IPS DF 4.7 (cell line): ENCODE measurements at regions not wholly inside any gene's neighbourhood (a gene's known extent, or its start where the extent isn't known, plus 50 kb on each side); places are given as distances from the start of the nearest gene placed in this dataset.
"Not testable (repeated sequence)": the region's sequence is repeated elsewhere in the genome, so short reads cannot be mapped to it uniquely, and the experiment has no call there.

Source experiments
- DNase-seq: peaks from one replicate; pipeline ENCODE4 v3.0.0-alpha.2; 2013; ENCODE audit warnings: low spot score; ENCODE audit errors: extremely low read depth

DNA sequence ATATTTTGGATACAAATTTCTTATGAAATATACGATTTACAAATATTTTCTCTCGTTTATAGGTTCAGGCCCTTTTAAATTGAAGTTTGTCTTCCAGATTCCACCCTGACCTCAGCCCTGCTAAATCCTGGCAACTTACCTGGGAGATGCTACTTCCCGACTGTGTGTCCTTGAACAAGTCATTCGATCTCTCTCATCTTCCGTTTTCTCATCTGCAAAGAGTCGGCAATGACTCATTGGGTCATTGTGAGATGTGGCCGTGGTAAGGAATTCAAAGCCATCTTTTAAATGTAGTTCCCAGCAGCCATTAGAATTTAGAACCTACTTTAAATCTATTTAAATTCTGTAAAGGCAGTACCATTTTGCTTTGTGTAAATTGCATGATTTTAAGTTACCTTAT is 72.5 kb downstream of the LHX2 start:
- no peak for DNase-seq

DNA sequence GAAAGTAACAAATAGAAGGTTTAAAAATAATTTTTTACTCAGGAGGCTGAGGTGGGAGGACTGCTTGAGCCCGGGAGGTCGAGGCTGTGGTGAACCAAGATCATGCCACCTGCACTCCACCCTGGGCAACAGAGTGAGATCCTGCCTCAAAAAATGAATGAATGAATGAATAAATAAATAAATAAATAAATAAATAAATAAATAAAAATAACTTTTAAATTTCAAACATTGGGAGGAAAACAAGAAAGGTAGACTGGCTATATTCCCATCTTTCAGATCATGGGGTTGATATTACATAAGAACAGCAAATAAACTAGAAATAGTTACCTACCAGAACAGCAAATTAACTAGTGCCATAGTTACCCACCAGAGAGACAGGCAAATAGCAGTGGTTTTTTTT is 75.7 kb downstream of the LHX2 start:
- DNase-seq: no peak

DNA sequence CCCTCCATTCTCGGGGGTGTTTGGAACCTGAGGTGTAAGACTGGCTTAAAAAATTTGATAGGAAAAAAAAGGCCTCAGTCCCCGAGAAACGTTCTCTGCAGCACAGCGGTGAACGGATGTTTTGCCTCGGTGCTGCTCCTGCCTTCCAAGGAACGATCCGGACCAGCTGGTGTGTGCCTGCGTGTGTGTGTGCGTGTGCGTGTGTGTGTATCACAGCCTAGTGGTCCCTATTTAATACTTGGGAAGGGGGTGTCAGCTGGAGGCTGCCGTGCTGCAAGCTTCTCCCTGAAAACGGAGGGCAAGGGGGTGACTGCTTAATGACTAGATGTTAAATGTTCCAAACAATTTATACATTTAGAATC is 76.9 kb downstream of the LHX2 start:
- DNase-seq: no peak

DNA sequence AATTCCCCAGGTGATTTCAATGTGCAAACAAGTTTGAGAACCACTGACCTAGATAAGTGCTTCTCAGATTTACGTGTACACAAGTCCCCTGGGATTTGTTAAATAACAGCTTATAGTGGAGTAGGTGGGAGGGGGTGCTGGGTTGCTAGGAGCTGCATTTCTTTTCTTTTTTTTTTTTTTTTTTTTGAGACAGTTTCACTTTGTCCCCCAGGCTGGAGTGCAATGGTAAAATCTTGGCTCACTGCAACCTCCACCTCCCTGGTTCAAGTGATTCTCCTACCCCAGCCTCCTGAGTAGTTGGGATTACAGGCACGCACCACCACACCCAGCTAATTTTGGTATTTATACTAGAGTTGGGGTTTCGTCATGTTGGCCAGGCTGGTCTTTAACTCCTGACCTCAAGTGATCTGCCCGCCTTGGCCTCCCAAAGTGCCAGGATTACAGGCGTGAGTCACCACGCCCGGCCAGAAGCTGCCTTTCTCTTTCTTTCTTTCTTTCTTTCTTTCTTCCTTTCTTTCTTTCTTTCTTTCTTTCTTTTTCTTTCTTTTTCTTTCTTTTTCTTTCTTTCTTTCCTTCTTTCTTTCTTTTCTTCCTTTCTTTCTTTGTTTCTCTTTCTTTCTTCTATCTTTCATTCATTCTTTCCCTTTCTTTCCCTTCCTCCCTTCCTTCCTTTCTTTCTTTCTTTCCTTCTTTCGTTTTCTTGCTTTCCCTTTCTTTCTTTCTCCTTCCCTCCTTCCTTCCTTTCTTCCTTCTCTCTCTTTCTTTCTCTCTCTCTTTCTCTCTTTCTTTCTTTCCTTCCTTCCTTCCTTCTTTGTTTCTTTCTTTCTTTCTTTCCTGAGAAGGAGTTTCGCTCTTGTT is 78.3 kb downstream of the LHX2 start:
- DNase-seq: not testable (repeated sequence)

DNA sequence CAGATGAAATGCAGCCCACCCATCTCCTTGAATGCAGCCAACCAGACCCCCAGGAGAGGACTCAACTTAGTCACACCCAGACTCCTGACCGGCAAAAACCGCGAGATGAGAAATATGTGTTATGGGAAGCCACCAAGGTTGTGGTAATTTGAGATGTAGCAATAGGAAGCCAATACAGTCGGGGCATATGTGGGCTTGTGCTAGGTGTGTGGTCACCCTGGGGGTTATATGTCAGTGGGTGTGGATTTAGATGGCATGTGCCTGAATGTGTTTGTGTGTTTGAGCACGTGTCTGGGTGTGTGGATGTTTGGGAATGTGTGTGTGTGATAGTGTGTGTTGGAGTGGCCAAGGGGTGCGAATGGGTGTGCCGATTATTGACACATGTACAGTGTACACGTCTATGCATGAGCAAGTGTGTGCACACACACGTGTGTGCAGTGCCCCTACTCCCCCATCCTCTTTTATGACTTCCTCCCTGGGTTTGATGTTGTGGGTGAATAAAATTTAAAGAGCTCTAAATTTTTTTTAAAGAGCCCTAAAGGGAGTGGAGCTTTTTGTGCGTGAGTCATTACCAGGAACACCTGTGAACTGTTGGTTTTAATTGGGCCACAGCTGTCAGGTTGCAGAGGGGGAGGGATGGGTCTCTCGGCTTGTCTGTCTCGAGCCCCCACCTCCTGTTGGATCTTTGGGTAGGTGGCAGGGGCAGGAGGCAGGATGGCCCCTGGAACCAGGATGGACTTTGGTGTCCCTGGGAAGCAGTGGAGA is 86.8 kb downstream of the LHX2 start:
- no peak for DNase-seq

DNA sequence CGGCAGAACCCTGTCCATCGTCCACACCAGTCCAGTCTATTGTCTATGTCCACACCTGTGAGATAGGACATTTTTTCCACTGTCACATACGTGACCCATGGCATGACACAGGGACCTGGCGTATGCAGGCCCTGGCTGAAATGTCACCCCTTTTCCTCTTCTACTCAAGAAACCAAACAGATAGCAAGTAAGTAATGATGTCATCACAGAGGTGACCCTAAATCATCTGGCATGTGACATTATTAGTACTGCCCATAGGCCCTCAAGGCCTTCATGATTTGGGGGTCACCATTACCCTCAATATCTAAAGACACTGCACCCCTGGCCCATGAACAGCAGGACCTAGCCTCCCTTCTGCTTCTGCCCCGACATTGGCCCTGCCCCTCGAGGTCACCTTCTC is 88.3 kb downstream of the LHX2 start:
- DNase-seq: no peak

DNA sequence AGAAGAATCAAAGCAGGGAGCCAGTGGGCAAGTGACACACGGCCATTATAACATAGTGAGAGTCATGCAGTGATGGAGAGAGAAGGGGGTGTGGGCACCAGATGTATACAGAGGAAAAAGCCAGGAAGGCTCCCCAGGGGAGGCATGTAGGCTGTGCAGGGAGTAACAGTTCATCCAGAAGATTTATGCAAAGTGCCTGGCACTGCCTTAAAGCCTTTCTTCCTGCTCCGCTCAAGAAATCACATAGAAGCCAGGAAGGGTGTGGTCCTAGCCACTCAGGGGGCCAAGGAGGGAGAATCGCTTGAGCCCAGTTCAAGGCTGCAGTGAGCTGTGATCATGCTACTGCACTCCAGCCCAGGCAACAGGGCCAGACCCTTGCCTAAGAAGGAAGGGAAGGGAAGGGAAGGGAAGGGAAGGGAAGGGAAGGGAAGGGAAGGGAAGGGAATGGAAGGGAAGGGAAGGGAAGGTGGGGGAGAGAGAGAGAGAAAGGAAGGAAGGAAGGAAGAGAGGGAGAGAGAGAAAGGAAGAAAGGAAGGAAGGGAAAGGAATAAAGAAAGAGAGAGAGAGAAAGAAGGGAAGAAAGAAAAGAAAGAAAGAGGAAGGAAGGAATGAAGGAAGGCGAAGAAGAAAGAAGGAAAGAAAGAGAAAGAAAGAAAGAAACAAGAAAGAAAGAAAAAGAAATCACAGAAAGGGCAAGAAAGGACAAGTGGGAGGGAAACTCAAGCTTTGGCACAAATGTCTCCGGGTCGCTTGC is 89.8 kb downstream of the LHX2 start:
- no peak for DNase-seq

DNA sequence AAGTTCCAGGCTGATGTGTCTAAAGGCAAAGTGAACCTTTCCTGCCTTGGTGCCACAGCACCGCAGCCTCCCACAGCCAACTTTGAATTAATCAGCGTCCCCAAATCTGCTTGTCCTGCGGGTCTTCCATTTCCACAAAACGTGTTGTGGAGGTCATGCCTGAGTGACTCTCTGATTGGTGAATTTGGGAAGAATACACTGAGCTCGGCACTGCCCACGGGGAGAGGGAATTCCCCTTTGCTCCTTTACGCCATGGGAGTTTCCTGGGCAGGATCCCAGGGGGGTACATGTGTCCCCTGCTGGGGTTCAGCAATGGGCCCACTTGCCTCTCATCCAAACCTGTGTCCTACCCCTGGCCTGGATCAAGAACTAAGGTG is 90.4 kb downstream of the LHX2 start:
- no peak for DNase-seq

DNA sequence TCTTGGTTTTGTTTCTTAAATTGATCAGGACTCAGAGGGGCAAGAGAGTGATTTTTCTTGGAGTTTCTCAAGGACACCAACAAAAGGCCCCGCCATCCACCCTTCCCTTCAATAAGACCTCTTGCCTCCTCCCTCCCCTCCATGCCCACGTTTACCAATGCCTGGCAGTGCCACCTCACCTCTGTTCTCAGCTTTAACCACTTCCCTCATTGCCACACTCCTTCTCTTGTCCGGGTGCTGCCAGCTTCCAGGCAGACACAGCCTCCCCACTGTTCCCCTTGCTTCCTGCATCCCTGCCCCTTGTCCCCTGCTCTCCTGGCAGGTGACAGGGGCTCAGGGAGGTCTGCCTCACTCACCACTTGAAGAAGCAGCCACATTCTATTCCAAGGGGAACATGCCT is 90.8 kb downstream of the LHX2 start:
- no peak for DNase-seq

DNA sequence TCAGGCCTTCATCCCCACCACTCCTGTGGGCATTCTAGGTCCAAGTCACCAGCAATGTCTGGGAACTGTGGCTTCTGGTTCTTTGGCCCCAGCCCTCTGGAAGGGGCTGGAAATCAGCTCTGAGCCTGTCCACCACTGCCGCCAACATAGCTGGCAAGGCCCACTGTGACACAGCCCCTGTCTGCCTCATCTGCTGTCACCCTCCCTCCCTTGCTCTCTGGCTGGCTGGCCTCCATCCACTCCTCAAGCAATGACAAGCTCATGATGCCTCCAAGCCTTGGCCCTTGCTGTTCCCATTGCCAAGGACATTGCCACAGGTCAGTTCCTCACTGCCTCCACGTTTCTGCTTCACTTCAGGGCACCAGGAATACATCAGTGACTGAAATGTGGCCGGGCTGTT is 93.7 kb downstream of the LHX2 start:
- DNase-seq: no peak

DNA sequence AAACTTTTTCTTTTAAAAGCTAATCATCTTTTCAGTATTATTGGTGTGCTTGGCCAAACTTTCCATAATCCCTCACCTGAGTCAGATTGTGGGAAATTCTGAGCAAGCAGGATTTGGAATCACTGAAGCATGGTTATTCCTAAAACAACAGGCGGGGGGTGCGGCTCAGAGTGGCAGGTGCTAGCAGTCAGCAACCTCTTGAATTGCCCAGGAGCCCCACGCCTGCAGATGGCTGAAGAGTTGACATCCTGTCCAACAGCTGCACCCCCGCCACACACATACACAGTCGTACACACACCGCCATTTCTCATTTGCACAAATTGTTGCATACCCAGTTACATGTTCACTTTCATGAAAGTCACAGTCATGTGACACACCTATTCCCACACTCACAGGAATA is 96.6 kb downstream of the LHX2 start:
- no peak for DNase-seq

DNA sequence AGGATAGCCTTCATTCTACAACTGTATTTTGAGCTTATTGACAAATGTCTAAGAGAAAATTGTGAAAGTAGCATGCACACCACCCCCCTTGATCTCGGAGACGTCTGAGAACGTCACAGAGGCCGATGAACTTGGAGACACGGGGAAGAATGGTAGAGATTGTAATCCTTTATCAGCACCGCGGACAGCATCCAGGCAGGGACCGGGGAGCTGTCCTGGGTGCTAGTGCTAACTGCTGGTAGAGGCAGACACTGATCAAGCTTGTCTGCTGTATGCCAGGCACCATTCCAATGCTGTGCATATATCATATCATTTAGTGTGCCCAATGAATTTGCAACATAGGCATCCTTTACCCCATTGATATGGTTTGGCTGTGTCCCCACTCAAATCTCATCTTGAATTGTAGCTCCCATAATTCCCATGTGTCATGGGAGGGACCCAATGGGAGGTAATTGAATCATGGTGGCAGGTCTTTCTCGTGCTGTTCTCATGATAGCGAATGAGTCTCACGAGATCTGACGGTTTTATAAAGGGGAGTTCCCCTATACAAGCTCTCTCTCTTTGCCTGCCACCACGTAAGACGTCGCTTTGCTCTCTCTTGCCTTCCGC is 98.8 kb downstream of the LHX2 start:
- DNase-seq: no peak

DNA sequence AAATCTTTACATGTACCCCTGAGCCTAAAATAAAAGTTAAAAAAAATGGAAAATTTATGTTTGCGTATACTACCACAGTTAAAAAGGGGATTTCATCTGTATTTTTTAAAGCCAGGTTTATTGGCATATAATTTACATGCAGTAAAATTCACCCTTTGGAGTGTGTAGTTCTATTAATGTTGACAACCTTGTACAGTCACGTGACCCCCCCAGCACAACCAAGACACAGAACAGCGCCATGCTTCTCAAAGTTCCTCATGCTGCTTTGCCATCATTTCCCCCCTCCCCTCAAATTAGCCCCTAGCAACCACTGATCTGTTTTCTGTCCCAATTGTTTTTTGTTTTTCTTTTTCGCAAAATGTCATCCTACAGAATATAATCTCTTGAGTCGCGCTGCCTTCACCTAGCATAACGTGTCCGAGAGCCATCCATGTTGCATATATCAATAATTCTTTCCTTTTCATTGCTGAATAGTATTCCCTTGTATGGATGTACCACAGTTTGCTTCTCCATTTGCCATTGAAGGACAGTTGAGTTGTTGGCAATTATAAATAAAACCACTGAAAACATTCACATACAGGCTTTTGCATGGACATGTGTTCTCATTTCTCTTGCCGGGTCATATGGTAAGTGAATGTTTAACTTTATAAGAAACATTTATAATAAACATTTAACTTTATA is 105.3 kb downstream of the LHX2 start:
- no peak for DNase-seq

DNA sequence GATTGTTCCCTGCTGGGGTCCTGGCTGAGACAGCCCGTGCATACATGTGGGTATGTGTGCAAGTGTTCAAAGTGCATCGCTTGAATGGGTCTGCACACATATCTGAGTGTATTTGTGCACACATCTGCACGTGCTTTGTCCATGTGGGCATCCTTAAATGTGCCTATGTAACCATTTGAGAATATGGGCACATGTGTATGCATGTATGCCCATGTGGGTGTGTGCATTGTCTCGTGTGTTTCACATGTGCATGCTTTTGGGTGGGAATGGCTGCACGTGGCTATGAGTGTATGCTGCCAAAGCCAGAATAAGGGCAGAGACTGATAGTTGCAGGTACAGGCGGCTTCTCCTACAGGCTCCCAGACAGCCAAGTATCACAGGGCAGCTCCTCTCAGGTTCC is 107.3 kb downstream of the LHX2 start:
- no peak for DNase-seq

DNA sequence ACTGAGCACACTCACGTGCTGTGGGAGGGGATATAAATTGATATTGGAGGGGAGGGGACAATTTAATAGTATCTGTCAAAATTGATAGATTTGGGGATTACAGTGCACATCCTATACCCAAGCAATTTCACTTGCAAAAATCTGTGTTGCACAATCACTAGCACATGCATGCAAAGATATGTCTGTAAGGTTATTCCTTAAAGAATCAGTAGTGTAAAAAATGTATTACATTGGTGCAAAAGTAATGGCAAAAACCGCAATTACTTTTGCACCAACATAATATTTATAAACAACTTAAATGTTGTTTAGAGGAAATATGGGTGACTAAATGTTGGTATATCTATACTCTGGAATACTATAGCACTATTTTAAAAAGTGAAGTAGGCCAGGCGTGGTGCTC is 108.7 kb downstream of the LHX2 start:
- DNase-seq: no peak

DNA sequence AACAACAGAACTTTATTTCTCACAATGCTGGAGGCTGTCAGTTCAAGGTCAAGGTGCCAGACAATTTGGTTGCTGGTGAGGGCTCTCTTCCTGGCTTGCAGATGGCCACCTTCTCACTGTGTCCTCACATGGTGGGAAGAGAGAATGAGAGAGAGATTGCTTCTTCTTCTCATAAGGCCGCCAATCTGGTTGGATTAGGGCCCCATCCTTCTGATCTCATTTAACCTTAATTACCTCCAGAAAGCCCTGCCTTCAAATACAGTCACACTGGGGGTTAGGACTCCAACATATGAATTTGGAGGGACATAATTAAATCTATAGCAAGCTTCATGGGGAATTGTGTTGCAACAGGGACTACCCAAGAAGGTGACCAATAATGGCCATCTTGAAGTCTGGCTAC is 110.2 kb downstream of the LHX2 start:
- DNase-seq: no peak

DNA sequence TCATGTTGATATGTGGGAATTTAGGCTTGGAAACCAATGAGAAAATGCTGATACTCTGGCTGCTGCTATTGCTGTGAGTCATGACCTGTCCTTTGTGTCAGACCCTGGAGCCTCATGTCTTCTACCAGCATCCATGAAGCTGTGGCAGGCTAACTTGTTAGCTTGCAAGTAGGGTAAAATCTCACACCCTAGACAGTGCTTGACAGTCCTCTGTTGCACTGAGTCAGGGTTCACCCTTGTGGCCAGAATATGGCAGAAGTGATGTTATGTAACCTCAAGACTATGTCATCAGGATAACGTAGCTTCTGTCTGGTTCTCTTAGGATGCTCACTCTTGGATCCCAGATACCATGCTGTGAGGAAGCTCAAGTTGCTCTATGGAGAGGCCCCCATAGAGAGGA is 110.8 kb downstream of the LHX2 start:
- no peak for DNase-seq

DNA sequence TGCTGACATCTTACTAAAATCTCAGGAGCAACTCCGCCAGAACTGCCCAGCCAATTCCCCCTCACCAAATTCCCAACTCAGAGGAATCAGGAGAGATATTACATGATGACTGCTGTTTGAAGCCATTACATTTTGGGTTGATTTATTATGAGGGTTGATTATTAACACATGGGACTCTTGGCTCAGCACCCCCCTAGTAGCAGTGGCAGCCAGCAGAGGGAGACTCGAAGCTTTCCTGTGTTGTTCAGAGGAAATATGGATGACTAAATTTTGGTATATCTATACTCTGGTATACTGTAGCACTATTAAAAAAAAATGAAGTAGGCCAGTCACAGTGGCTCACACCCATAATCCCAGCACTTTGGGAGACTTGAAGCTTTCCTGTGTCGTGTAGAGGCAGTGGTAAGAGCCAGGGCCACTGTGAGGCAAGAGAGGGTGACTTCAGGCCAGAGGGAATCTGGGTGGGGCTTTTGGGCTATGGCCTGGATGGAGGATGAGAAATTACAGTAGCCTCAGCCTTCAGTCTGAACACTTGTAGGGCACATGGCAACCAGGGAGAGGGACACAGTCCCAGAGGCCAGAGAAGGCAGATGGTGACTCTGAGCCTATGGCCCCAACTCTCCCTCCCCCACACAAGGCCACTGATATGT is 111.4 kb downstream of the LHX2 start:
- no peak for DNase-seq

DNA sequence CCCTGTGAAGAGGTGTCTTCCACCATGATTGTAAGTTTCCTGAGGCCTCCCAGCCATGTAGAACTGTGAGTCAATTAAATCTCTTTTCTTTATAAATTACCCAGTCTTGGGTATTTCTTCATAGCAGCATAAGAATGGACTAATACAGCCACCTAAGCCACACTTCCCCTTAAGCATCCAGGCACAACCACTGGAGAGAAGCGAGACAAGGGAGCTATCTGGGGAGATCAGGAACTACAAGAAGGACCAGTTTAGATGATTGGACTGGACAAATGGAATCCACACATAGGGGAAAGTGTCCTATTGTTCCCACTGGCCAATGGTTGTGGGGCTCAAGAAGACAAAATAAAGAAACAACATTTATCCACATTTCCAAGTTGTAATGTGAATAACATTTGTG is 112.1 kb downstream of the LHX2 start:
- DNase-seq: not testable (repeated sequence)

DNA sequence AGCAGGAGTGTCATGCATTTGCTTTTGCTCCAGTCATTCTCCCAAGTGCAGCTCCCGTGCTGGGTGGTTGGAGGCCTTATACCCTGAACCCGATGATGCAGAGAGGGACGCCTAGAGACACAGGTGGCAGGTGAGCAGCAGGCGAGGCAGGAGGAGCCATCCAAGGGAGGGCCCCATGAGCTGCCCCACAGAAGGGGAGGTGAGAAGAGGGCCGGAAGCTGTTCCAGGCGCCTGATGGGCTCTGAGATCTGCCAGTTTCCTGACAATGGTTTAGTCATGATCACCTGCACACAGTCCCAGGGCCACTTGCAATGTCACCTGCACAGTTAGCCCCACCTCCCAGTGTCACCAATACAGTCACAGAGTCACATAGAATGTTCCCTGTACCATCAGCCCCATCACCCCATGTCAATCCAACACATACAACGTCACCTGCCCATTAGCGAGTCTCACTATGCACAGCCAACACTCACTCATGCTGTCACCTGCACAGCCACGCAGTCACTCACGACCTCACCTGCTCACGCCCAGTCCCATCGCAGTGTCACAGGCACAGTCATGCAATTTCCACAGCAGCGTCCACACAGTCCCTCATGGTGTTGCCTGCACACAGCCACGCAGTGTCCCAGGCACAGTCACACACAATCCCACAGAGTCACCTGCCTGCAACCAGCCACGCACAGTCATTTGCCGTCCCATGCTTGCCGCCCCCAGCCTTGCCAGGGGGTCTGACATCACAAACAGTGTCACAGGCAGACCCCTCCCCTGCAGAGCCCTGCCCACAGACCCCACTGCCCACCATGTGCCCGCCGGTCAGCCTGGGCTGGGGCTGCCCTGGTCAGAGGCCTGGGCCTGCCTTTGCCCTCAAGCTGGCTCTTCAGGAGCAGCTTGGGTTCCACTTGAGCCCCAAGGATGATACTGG is 113.4 kb downstream of the LHX2 start:
- no peak for DNase-seq
